Suprapubic skin (tissue), 3 donors: ENCODE measurements at regions not wholly inside any gene's neighbourhood (a gene's known extent, or its start where the extent isn't known, plus 50 kb on each side); places are given as distances from the start of the nearest gene placed in this dataset.

Source experiments
- CTCF ChIP-seq, 2 donors: fragments of 200-600 bp in 1 of 2; fragments of 450-650 bp in 1 of 2; sonication (generic) in 1 of 2; IDR thresholded peaks; one replicate each; pipeline ENCODE4 v1.5.1; 2016 to 2019; ENCODE audit warnings: antibody characterized with exemption in 2 of 2, mild to moderate bottlenecking in 1 of 2, moderate library complexity in 1 of 2
- POLR2A ChIP-seq, 2 donors: fragments of 450-650 bp; IDR thresholded peaks; one replicate each; pipeline ENCODE4 v1.6.1; 2017; ENCODE audit warnings: antibody characterized with exemption in 2 of 2, mild to moderate bottlenecking in 2 of 2, moderate library complexity in 2 of 2

- TF ChIP-seq CTCF (IDR thresholded peaks at IDR 0.05) (no peak), POLR2A (IDR thresholded peaks at IDR 0.05) (no peak)
These were observed 726.7 kb downstream of the GRXCR1 start for GRCh38 chr4:43619219-43619618.
